ENCODE measurements at regions not wholly inside any gene's neighbourhood (a gene's known extent, or its start where the extent isn't known, plus 50 kb on each side); places are given as distances from the start of the nearest gene placed in this dataset.

DNA sequence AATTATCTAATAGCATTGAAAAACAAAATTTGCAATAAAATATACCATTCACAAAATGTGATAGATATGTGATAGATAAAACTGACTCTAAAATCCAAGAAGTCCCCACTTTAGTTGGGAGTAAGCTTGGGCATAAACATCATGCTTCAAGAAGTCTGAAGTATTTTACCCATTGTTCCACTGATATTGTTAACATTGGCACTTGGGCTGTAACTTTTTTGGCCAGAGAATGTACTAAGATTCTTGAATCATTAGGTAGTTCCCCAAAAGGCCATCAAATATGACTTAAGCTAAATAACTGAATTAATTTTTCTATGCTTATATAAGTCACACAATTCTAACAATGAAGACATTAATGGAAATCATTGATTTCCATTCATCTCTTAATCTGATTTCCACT is 413.6 kb downstream of the CDH2 start:
- no peak overlapping the region for H3K4me2 ChIP-seq (ENCODE audit: low read length)
- H2AFZ ChIP-seq (ENCODE audit: low read depth, low read length, poor library complexity, severe bottlenecking): no peak overlapping the region
- TF ChIP-seq CBX3 (IDR thresholded peaks at IDR 0.05; ENCODE audit: low read depth) (no peak), YY1 (IDR thresholded peaks at IDR 0.05; ENCODE audit: extremely low read depth, insufficient replicate concordance, low read depth, low read length) (no peak), TCF7L2 (IDR thresholded peaks at IDR 0.05; ENCODE audit: borderline replicate concordance, extremely low read depth, insufficient read depth, insufficient read length) (no peak), SIN3A (IDR thresholded peaks at IDR 0.05; ENCODE audit: low read depth) (no peak)
- no peaks in the 10 kb centered on the region for H3K36me3 ChIP-seq (ENCODE audit: control insufficient read depth in 1 of 2, insufficient read depth in 2 of 2, low read length in 2 of 2)
- POLR2A ChIA-PET: no interaction called here
- no peaks in the 10 kb centered on the region for H3K9me2 ChIP-seq (ENCODE audit: insufficient read depth)
- H3K9ac ChIP-seq (ENCODE audit: low read length): no peak overlapping the region
- H3K79me2 ChIP-seq (ENCODE audit: insufficient read depth, low read length): no peaks in the 10 kb centered on the region
- RAD21 ChIA-PET (ENCODE audit: low non-redundant PET in 1 of 2, low total read pairs in 2 of 2, uncharacterized antibody in 2 of 2, unreplicated experiment in 2 of 2): no interaction called here
- no peak for ATAC-seq
- H3K27ac ChIP-seq (ENCODE audit: low read depth, low read length): no peak overlapping the region
- H3K9me3 ChIP-seq (ENCODE audit: control insufficient read depth in 1 of 2, insufficient read depth in 1 of 2, low read depth in 1 of 2, low read length in 2 of 2): no peaks in the 10 kb centered on the region
- H4K20me1 ChIP-seq (ENCODE audit: insufficient read depth): no peaks in the 10 kb centered on the region
- CTCF ChIA-PET: interaction anchor here (1.9 kb wide), 1 partner anchor 13 kb away, joined by 11 read pairs; no protein-coding TSS in a partner anchor
- no peak for DNase-seq (ENCODE audit: low read depth, low spot score)
- intact Hi-C loops (cut with micrococcal nuclease): no loop called here
- no peaks in the 10 kb centered on the region for H3K27me3 ChIP-seq (ENCODE audit: insufficient read depth, low read length)
- H3K4me1 ChIP-seq (ENCODE audit: control insufficient read depth in 1 of 2, insufficient read depth in 2 of 2, low read length in 2 of 2): no peaks in the 10 kb centered on the region
- no peak overlapping the region for H3K4me3 ChIP-seq (replicated peaks in 1 of 2; ENCODE audit: low read depth in 1 of 2, low read length in 2 of 2)
- BruUV-seq (replicated peaks): no TSS peak

DNA sequence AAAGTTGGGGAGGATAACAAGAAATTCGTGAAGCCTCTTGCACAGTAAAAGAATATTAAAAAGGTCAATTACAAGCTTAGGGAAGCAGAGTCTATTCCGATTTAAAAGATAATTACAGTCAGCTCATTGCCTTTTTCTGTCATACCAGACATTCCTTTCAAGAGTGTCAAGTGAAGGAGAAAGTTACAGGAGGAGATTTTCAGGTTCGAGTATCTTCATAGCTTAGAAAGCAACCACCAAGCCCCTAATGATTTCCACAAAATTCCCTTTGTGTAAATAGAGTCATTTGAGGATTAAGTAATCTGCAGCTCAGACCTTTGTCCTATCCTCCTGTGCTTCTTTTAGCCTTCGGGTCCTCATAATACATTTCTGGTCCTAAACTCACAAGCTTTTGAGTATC is 414.9 kb downstream of the CDH2 start:
- POLR2A ChIA-PET: no interaction called here
- Histone ChIP-seq H3K4me2 (ENCODE audit: low read length) (no peak overlapping the region), H3K27ac (ENCODE audit: low read depth, low read length) (no peak overlapping the region), H2AFZ (ENCODE audit: low read depth, low read length, poor library complexity, severe bottlenecking) (no peak overlapping the region), H3K36me3 (ENCODE audit: control insufficient read depth in 1 of 2, insufficient read depth in 2 of 2, low read length in 2 of 2) (no peaks in the 10 kb centered on the region), H3K27me3 (ENCODE audit: insufficient read depth, low read length) (no peaks in the 10 kb centered on the region), H3K9me3 (ENCODE audit: control insufficient read depth in 1 of 2, insufficient read depth in 1 of 2, low read depth in 1 of 2, low read length in 2 of 2) (no peaks in the 10 kb centered on the region), H3K9me2 (ENCODE audit: insufficient read depth) (no peaks in the 10 kb centered on the region), H3K4me1 (ENCODE audit: control insufficient read depth in 1 of 2, insufficient read depth in 2 of 2, low read length in 2 of 2) (no peaks in the 10 kb centered on the region), H4K20me1 (ENCODE audit: insufficient read depth) (no peaks in the 10 kb centered on the region), H3K79me2 (ENCODE audit: insufficient read depth, low read length) (no peaks in the 10 kb centered on the region), H3K4me3 (replicated peaks in 1 of 2; ENCODE audit: low read depth in 1 of 2, low read length in 2 of 2) (no peak overlapping the region), H3K9ac (ENCODE audit: low read length) (no peak overlapping the region)
- no peak for DNase-seq (ENCODE audit: low read depth, low spot score)
- RAD21 ChIA-PET (ENCODE audit: low non-redundant PET in 1 of 2, low total read pairs in 2 of 2, uncharacterized antibody in 2 of 2, unreplicated experiment in 2 of 2): no interaction called here
- no peak for ATAC-seq
- intact Hi-C loops (cut with micrococcal nuclease): no loop called here
- TF ChIP-seq POLR2A (IDR thresholded peaks at IDR 0.05; ENCODE audit: borderline replicate concordance, extremely low read depth, insufficient read depth, insufficient read length) (no peak), TCF7L2 (IDR thresholded peaks at IDR 0.05; ENCODE audit: borderline replicate concordance, extremely low read depth, insufficient read depth, insufficient read length) (no peak), ELF1 (IDR thresholded peaks at IDR 0.05; ENCODE audit: borderline replicate concordance, low read depth) (no peak), ZBTB33 (IDR thresholded peaks at IDR 0.05; ENCODE audit: extremely low read depth, insufficient replicate concordance, low read length) (no peak), CBX3 (IDR thresholded peaks at IDR 0.05; ENCODE audit: low read depth) (no peak), EGR1 (IDR thresholded peaks at IDR 0.05; ENCODE audit: low read depth) (no peak), SRF (IDR thresholded peaks at IDR 0.05; ENCODE audit: low read depth) (no peak), CEBPB (IDR thresholded peaks at IDR 0.05; ENCODE audit: low read depth) (no peak), YY1 (IDR thresholded peaks at IDR 0.05; ENCODE audit: extremely low read depth, insufficient replicate concordance, low read depth, low read length) (no peak), JUND (IDR thresholded peaks at IDR 0.05) (no peak), EZH2phosphoT487 (IDR thresholded peaks at IDR 0.05; ENCODE audit: borderline replicate concordance) (no peak), ZNF274 (IDR thresholded peaks at IDR 0.05; ENCODE audit: low read depth, low read length) (no peak)
- BruUV-seq (replicated peaks): no TSS peak
- CTCF ChIA-PET: interaction anchor here (1.9 kb wide), 1 partner anchor 12 kb away, joined by 11 read pairs; no protein-coding TSS in a partner anchor

All from HCT116 (cell line).